ENCODE measurements at regions not wholly inside any gene's neighbourhood (a gene's known extent, or its start where the extent isn't known, plus 50 kb on each side); places are given as distances from the start of the nearest gene placed in this dataset.

DNA sequence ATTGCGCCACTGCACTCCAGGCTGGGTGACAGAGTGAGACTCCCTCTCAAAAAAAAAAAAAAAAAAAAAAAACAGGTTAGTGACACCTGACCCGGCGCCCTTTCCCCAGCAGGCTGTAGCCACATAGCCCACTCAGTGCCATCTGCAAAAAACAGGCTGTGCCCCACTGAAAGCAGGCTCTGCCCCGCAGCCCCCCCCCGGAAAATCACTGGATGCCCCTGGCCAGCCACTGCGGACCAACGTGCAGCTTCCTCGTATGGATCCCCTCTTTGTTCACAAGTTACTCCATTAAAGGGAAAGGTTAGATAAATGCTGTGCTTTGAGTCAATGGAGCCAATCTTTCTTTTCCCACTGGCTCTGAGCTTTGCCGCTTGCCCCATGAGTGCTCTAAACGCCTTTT lies 660.3 kb downstream of the TBC1D22A start:
- Histone ChIP-seq H3K27ac (ENCODE audit: extremely low read depth, low read depth, low read length) (no peak overlapping the region), H3K4me3 (ENCODE audit: low read depth, low read length) (no peak overlapping the region), H3K4me1 (ENCODE audit: control insufficient read depth, insufficient read depth, low read length) (no peaks in the 10 kb centered on the region), H3K9me3 (ENCODE audit: control insufficient read depth, insufficient read depth, low read depth, low read length) (no peaks in the 10 kb centered on the region), H3K36me3 (ENCODE audit: control insufficient read depth in 2 of 2, insufficient read depth in 1 of 2, low read length in 2 of 2) (no peaks in the 10 kb centered on the region)
- TF ChIP-seq KLF1 (tag by site-specific recombination; IDR thresholded peaks at IDR 0.05): no peak
- no peak for TF ChIP-seq ZFHX2 (tag by site-specific recombination; conservative IDR thresholded peaks at IDR 0.05)
- TF ChIP-seq ZBTB7A (tag by site-specific recombination; IDR thresholded peaks at IDR 0.05; ENCODE audit: low read depth): no peak
- no peak for TF ChIP-seq BCL11A (tag by site-specific recombination; IDR thresholded peaks at IDR 0.05; ENCODE audit: low read depth)
- no peak for TF ChIP-seq ZNF544 (tag by site-specific recombination; IDR thresholded peaks at IDR 0.05)
- no peak for TF ChIP-seq ZFP37 (tag by site-specific recombination; IDR thresholded peaks at IDR 0.05)
- TF ChIP-seq MZF1 (tag by site-specific recombination; IDR thresholded peaks at IDR 0.05; ENCODE audit: borderline replicate concordance): no peak
- TF ChIP-seq ZNF626 (tag by site-specific recombination; IDR thresholded peaks at IDR 0.05): no peak
- no peak for TF ChIP-seq ZNF404 (tag by site-specific recombination; IDR thresholded peaks at IDR 0.05)
- no peak for TF ChIP-seq OSR2 (tag by site-specific recombination; IDR thresholded peaks at IDR 0.05)
- no peak for TF ChIP-seq ZNF548 (tag by site-specific recombination; IDR thresholded peaks at IDR 0.05)
- POLR2A ChIA-PET: no interaction called here
- CTCF ChIA-PET: interaction anchor here (0.6 kb wide), 1 partner anchor 41 kb away, joined by 4 read pairs; no protein-coding TSS in a partner anchor

GRCh38 chr22:47421846-47422245 lies 659.4 kb downstream of the TBC1D22A start:
- Histone ChIP-seq H3K27ac (ENCODE audit: extremely low read depth, low read depth, low read length) (no peak overlapping the region), H3K9me3 (ENCODE audit: control insufficient read depth, insufficient read depth, low read depth, low read length) (no peaks in the 10 kb centered on the region), H3K4me3 (ENCODE audit: low read depth, low read length) (no peak overlapping the region), H3K4me1 (ENCODE audit: control insufficient read depth, insufficient read depth, low read length) (no peaks in the 10 kb centered on the region), H3K36me3 (ENCODE audit: control insufficient read depth in 2 of 2, insufficient read depth in 1 of 2, low read length in 2 of 2) (no peaks in the 10 kb centered on the region)
- ChIA-PET POLR2A (no interaction called here), CTCF (interaction anchor here (0.6 kb wide), 1 partner anchor 42 kb away, joined by 4 read pairs; no protein-coding TSS in a partner anchor)
- TF ChIP-seq ELK4 (IDR thresholded peaks at IDR 0.05; ENCODE audit: borderline replicate concordance, low read depth, low read length) (no peak), ZNF404 (tag by site-specific recombination; IDR thresholded peaks at IDR 0.05) (no peak), SETDB1 (IDR thresholded peaks at IDR 0.05; ENCODE audit: insufficient read length, low read length) (no peak), ZBTB17 (tag by site-specific recombination; IDR thresholded peaks at IDR 0.05) (no peak), ZNF830 (tag by site-specific recombination; IDR thresholded peaks at IDR 0.05; ENCODE audit: low read depth) (no peak), ZNF518A (tag by site-specific recombination; conservative IDR thresholded peaks at IDR 0.05; ENCODE audit: low read depth) (no peak), TSHZ1 (tag by site-specific recombination; IDR thresholded peaks at IDR 0.05; ENCODE audit: borderline replicate concordance) (no peak), ZNF76 (tag by site-specific recombination; IDR thresholded peaks at IDR 0.05; ENCODE audit: borderline replicate concordance, low read depth) (no peak), PRDM1 (tag by site-specific recombination; IDR thresholded peaks at IDR 0.05) (no peak), ZBTB48 (tag by site-specific recombination; IDR thresholded peaks at IDR 0.05) (no peak), SCRT1 (tag by site-specific recombination; IDR thresholded peaks at IDR 0.05; ENCODE audit: borderline replicate concordance) (no peak)
- TF ChIP-seq, protein P1, sequence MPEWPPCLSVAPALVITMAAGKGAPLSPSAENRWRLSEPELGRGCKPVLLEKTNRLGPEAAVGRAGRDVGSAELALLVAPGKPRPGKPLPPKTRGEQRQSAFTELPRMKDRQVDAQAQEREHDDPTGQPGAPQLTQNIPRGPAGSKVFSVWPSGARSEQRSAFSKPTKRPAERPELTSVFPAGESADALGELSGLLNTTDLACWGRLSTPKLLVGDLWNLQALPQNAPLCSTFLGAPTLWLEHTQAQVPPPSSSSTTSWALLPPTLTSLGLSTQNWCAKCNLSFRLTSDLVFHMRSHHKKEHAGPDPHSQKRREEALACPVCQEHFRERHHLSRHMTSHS (tag by site-specific recombination; IDR thresholded peaks at IDR 0.05): no peak
- TF ChIP-seq, protein P2, sequence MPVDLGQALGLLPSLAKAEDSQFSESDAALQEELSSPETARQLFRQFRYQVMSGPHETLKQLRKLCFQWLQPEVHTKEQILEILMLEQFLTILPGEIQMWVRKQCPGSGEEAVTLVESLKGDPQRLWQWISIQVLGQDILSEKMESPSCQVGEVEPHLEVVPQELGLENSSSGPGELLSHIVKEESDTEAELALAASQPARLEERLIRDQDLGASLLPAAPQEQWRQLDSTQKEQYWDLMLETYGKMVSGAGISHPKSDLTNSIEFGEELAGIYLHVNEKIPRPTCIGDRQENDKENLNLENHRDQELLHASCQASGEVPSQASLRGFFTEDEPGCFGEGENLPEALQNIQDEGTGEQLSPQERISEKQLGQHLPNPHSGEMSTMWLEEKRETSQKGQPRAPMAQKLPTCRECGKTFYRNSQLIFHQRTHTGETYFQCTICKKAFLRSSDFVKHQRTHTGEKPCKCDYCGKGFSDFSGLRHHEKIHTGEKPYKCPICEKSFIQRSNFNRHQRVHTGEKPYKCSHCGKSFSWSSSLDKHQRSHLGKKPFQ (tag by site-specific recombination; IDR thresholded peaks at IDR 0.05): no peak
